ENCODE measurements at regions not wholly inside any gene's neighbourhood (a gene's known extent, or its start where the extent isn't known, plus 50 kb on each side); places are given as distances from the start of the nearest gene placed in this dataset.
"Not testable (repeated sequence)": the region's sequence is repeated elsewhere in the genome, so short reads cannot be mapped to it uniquely, and the experiment has no call there.

DNA sequence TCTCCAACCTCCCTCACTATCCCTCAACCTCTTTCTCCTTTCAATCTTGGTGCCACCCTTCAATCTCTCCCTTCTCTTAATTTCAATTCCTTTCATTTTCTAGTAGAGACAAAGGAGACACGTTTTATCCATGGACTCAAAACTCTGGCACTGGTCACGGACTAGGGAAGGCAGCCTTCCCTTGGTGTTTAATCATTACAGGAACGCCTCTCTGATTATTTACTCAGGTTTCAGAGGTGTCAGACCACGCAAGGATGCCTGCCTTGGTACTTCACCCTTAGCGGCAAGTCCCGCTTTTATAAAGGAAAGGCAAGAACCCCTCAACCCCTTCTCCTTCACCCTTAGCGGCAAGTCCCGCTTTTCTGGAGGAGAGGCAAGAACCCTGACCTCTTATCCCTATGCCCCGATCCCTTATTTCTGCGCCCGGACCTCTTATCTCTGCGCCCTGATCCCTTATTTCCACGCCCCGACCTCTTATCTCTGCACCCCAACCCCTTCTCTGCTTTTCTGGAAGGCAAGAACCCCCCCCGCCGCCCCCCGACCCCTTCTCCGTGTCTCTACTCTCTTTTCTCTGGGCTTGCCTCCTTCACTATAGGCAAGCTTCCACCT lies 543.1 kb upstream of the HTR2C start:
- not testable (repeated sequence) for ATAC-seq

DNA sequence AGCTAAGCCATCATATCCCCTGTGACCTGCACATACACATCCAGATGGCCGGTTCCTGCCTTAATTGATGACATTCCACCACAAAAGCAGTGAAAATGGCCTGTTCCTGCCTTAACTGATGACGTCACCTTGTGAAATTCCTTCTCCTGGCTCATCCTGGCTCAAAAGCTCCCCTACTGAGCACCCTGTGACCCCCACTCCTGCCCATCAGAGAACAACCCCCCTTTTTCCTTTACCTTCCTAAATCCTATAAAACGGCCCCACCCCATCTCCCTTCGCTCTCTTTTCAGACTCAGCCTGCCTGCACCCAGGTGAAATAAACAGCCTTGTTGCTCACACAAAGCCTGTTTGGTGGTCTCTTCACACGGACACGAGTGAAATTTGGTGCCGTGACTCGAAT lies 543.8 kb upstream of the HTR2C start:
- ATAC-seq: not testable (repeated sequence)

DNA sequence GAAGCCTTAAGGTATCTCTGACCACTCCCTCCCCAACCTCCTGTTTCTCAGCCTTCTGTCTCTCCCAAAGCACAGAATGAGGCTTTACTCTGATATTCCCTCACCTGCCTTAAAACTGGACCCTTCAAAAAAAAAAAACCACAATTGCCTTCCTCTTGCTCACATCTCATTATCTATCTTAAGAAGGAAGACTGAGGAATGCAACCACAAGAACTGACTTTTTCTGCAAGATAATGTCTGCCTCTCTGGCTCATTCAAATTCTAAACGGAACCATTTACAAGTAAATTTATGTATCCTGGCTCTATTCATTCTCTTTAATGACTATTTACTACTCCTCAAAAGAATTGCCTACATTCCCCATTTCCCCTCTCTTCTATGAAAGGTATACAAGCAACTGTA lies 545.5 kb upstream of the HTR2C start:
- ATAC-seq: no peak
- TF ChIP-seq, protein P1, sequence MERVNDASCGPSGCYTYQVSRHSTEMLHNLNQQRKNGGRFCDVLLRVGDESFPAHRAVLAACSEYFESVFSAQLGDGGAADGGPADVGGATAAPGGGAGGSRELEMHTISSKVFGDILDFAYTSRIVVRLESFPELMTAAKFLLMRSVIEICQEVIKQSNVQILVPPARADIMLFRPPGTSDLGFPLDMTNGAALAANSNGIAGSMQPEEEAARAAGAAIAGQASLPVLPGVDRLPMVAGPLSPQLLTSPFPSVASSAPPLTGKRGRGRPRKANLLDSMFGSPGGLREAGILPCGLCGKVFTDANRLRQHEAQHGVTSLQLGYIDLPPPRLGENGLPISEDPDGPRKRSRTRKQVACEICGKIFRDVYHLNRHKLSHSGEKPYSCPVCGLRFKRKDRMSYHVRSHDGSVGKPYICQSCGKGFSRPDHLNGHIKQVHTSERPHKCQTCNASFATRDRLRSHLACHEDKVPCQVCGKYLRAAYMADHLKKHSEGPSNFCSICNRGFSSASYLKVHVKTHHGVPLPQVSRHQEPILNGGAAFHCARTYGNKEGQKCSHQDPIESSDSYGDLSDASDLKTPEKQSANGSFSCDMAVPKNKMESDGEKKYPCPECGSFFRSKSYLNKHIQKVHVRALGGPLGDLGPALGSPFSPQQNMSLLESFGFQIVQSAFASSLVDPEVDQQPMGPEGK (CRISPR knock-in tag; IDR thresholded peaks at IDR 0.05; ENCODE audit: borderline replicate concordance): no peak
- TF ChIP-seq, protein P2, sequence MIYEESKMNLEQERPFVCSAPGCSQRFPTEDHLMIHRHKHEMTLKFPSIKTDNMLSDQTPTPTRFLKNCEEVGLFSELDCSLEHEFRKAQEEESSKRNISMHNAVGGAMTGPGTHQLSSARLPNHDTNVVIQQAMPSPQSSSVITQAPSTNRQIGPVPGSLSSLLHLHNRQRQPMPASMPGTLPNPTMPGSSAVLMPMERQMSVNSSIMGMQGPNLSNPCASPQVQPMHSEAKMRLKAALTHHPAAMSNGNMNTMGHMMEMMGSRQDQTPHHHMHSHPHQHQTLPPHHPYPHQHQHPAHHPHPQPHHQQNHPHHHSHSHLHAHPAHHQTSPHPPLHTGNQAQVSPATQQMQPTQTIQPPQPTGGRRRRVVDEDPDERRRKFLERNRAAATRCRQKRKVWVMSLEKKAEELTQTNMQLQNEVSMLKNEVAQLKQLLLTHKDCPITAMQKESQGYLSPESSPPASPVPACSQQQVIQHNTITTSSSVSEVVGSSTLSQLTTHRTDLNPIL (CRISPR knock-in tag; IDR thresholded peaks at IDR 0.05; ENCODE audit: low read depth): no peak

DNA sequence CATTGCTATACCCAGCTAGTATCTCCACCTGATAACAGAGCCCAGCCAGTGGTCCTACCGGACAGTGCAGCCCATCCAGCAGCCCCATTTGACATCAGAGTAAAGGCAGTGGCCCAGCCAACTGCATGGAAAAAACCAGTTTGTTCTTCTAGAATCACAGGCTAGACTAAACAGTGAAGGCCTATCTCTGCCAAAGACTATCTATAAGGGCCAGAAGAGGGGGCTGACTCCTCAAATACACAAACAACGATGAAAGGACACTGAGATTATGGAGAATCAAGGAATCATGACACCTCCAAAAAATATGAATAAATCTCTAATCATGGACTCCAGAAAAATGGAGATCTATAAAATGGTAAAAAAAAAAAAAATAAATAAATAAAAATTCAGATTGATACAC lies 546.4 kb upstream of the HTR2C start:
- ATAC-seq: no peak
- TF ChIP-seq, protein P3, sequence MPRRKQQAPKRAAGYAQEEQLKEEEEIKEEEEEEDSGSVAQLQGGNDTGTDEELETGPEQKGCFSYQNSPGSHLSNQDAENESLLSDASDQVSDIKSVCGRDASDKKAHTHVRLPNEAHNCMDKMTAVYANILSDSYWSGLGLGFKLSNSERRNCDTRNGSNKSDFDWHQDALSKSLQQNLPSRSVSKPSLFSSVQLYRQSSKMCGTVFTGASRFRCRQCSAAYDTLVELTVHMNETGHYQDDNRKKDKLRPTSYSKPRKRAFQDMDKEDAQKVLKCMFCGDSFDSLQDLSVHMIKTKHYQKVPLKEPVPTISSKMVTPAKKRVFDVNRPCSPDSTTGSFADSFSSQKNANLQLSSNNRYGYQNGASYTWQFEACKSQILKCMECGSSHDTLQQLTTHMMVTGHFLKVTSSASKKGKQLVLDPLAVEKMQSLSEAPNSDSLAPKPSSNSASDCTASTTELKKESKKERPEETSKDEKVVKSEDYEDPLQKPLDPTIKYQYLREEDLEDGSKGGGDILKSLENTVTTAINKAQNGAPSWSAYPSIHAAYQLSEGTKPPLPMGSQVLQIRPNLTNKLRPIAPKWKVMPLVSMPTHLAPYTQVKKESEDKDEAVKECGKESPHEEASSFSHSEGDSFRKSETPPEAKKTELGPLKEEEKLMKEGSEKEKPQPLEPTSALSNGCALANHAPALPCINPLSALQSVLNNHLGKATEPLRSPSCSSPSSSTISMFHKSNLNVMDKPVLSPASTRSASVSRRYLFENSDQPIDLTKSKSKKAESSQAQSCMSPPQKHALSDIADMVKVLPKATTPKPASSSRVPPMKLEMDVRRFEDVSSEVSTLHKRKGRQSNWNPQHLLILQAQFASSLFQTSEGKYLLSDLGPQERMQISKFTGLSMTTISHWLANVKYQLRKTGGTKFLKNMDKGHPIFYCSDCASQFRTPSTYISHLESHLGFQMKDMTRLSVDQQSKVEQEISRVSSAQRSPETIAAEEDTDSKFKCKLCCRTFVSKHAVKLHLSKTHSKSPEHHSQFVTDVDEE (CRISPR knock-in tag; IDR thresholded peaks at IDR 0.05): no peak
- TF ChIP-seq ZFP30 (CRISPR knock-in tag; IDR thresholded peaks at IDR 0.05) (no peak), BACH2 (CRISPR knock-in tag; IDR thresholded peaks at IDR 0.05; ENCODE audit: borderline replicate concordance) (no peak), PPARA (CRISPR knock-in tag; IDR thresholded peaks at IDR 0.05; ENCODE audit: borderline replicate concordance) (no peak), ISL1 (CRISPR knock-in tag; IDR thresholded peaks at IDR 0.05) (no peak), RARB (CRISPR knock-in tag; IDR thresholded peaks at IDR 0.05) (no peak), ZNF8 (CRISPR knock-in tag; IDR thresholded peaks at IDR 0.05) (no peak), ZNF565 (CRISPR knock-in tag; conservative IDR thresholded peaks at IDR 0.05; ENCODE audit: low read depth) (no peak), TCF4 (CRISPR knock-in tag; IDR thresholded peaks at IDR 0.05; ENCODE audit: borderline replicate concordance) (no peak), ZFP3 (CRISPR knock-in tag; IDR thresholded peaks at IDR 0.05) (no peak), ESRRG (CRISPR knock-in tag; IDR thresholded peaks at IDR 0.05) (no peak), ARNTL (CRISPR knock-in tag; IDR thresholded peaks at IDR 0.05; ENCODE audit: borderline replicate concordance, low read depth) (no peak), TOX (CRISPR knock-in tag; IDR thresholded peaks at IDR 0.05; ENCODE audit: borderline replicate concordance) (no peak), GLIS3 (CRISPR knock-in tag; IDR thresholded peaks at IDR 0.05) (no peak), ZNF70 (CRISPR knock-in tag; IDR thresholded peaks at IDR 0.05) (no peak), SNAI2 (CRISPR knock-in tag; IDR thresholded peaks at IDR 0.05) (no peak), CSDC2 (CRISPR knock-in tag; IDR thresholded peaks at IDR 0.05) (no peak)
- TF ChIP-seq, protein P2 (CRISPR knock-in tag; IDR thresholded peaks at IDR 0.05; ENCODE audit: low read depth): no peak
- TF ChIP-seq, protein P1 (CRISPR knock-in tag; IDR thresholded peaks at IDR 0.05; ENCODE audit: borderline replicate concordance): no peak

All from SK-N-SH treated with all-trans-retinoic acid at 6 μM for 48 hours (cell line).